Nephron progenitor cell (in vitro differentiated cells): ENCODE measurements at regions not wholly inside any gene's neighbourhood (a gene's known extent, or its start where the extent isn't known, plus 50 kb on each side); places are given as distances from the start of the nearest gene placed in this dataset.

ENCODE experiments used
- DNase-seq: peaks from one replicate; pipeline ENCODE4 v3.0.0; 2021
- H3K27ac Mint-ChIP-seq: 2 replicates; pipeline ENCODE4 v1.8.0; 2021; ENCODE audit warnings: mild to moderate bottlenecking, moderate library complexity, mixed read lengths
- H3K27me3 Mint-ChIP-seq: 2 replicates; pipeline ENCODE4 v1.8.0; 2021; ENCODE audit warnings: mild to moderate bottlenecking, low read depth, mixed read lengths; ENCODE audit not compliant: poor library complexity
- H3K36me3 Mint-ChIP-seq: 2 replicates; pipeline ENCODE4 v1.8.0; 2021; ENCODE audit warnings: low read depth, mixed read lengths
- H3K4me1 Mint-ChIP-seq: 2 replicates; pipeline ENCODE4 v1.8.0; 2021; ENCODE audit warnings: mixed read lengths
- H3K4me3 Mint-ChIP-seq: 2 replicates; pipeline ENCODE4 v1.8.0; 2021; ENCODE audit warnings: mild to moderate bottlenecking, moderate library complexity, mixed read lengths
- H3K9me3 Mint-ChIP-seq: 2 replicates; pipeline ENCODE4 v1.8.0; 2021; ENCODE audit warnings: mild to moderate bottlenecking, moderate library complexity, mixed read lengths
- TF ChIP-seq, protein P1 (sequence below): fragments of 200-600 bp; sonication (generic); IDR thresholded peaks from 2 replicates; pipeline ENCODE4 v1.5.0; 2021; ENCODE audit warnings: antibody characterized with exemption

DNA sequence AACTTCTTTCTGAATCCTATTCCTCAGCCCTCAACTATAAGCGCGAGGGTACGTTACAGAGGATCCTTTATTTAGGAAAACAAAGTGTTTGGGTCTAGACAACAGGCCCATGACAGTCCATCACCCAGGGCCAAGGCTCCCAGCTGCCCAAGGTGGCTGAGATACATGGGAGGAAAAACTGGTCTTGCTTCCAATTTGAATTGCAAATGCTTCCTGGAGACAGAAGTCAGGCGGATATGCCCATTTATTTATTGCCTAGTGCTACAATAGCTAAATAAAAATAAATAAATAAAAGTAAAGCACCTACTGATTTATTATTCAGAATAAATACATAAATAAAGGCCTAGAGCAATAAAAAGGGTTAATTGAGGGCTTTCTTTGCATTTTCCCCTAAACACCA lies 248.7 kb downstream of the DHX15 start:
- TF ChIP-seq, protein P1, sequence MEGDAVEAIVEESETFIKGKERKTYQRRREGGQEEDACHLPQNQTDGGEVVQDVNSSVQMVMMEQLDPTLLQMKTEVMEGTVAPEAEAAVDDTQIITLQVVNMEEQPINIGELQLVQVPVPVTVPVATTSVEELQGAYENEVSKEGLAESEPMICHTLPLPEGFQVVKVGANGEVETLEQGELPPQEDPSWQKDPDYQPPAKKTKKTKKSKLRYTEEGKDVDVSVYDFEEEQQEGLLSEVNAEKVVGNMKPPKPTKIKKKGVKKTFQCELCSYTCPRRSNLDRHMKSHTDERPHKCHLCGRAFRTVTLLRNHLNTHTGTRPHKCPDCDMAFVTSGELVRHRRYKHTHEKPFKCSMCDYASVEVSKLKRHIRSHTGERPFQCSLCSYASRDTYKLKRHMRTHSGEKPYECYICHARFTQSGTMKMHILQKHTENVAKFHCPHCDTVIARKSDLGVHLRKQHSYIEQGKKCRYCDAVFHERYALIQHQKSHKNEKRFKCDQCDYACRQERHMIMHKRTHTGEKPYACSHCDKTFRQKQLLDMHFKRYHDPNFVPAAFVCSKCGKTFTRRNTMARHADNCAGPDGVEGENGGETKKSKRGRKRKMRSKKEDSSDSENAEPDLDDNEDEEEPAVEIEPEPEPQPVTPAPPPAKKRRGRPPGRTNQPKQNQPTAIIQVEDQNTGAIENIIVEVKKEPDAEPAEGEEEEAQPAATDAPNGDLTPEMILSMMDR = no peak
- DNase-seq = no peak
- Mint-ChIP-seq H3K9me3 (peaks cover 3% of the 10 kb centered on the region), H3K4me3 (no peak overlapping the region), H3K4me1 (no peaks in the 10 kb centered on the region), H3K36me3 (no peaks in the 10 kb centered on the region), H3K27me3 (peaks cover 4% of the 10 kb centered on the region), H3K27ac (peak overlapping the region; percentile 69)

DNA sequence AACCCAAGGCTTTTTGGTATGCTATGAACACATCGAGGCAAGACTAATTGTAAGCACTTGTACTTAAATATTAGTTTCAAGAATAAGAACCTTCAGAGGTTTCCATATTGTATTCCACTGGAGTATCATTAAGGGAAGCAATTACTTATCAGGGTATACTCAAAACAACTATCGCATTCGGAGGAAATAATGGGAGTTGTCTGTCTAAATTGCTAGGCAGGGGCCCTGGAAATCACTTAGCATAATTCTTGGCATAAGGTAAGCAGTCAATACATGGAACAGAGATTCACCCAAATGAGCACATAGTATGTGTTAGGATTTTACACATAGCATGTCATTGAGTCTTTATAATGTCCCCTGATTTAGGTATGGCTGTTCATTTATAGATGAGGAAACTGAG lies 249.4 kb downstream of the DHX15 start:
- Mint-ChIP-seq H3K27ac (no peak overlapping the region), H3K4me1 (no peaks in the 10 kb centered on the region), H3K27me3 (peaks cover 4% of the 10 kb centered on the region), H3K9me3 (peaks cover 3% of the 10 kb centered on the region), H3K36me3 (no peaks in the 10 kb centered on the region), H3K4me3 (no peak overlapping the region)
- DNase-seq = no peak
- TF ChIP-seq, protein P1 = no peak

DNA sequence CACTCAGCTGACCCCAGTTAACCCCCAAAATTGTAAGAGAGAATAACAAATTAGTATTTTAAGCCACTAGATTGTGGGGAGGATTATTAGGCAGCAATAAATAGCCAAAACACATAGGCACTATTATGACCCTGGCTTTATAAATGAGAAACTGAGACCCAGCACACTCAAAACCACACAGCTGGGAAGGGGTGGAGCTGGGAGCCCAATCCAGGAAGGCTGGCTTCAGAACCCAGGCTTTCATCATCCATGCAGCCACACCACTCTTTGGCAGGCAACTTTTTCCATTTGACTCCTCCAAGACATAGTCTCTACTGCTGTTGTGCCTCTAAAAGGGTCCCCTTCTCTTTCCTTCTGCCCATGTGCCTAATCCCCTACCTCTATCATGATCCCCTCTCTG lies 253.8 kb downstream of the DHX15 start:
- Mint-ChIP-seq H3K4me1 (peaks cover 4% of the 10 kb centered on the region), H3K27me3 (no peaks in the 10 kb centered on the region), H3K9me3 (no peaks in the 10 kb centered on the region), H3K27ac (no peak overlapping the region), H3K36me3 (no peaks in the 10 kb centered on the region), H3K4me3 (no peak overlapping the region)
- TF ChIP-seq, protein P1 = no peak
- no peak for DNase-seq

DNA sequence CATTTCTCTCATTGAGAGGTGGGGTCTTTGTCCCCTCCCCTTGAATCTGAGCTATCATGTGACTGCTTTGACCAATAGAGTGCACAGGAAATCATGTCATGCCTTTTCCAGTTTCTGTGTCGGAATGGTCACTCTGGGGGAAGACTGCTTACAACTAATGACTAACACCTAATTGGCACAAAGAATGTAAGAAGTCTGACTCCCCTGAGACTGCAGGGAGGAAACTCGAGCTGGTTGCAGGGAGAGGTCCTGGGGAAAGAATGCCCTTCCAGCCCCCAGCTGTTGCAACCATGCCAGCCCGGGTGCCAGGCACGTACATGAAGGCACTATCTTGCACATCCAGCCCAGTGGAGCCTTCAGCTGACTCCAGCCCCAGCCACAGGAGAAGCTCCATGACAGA lies 254.2 kb downstream of the DHX15 start:
- TF ChIP-seq, protein P1 = no peak
- Mint-ChIP-seq H3K9me3 (no peaks in the 10 kb centered on the region), H3K4me3 (no peak overlapping the region), H3K27me3 (no peaks in the 10 kb centered on the region), H3K36me3 (no peaks in the 10 kb centered on the region), H3K27ac (no peak overlapping the region), H3K4me1 (peaks cover 4% of the 10 kb centered on the region)
- DNase-seq = no peak

DNA sequence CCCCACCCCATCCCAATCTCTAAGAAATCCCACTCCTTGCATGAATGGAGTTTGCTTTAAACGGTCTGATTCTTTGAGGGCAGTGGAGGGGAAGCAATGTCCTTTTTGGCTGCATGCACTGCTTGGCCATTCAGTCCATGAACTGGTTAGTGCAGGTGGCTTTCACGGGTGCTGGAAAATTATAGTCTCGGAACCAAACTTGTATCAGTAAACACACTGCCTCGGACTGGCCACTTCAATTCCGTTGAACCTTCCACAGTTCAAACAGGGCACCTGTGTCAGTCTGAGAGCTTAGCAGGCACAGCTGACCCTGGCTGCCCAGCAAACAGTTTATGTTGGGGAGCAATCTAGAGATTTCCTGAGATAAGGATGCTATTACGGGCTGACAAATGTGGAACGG lies 255.6 kb downstream of the DHX15 start:
- Mint-ChIP-seq H3K27ac (no peak overlapping the region), H3K9me3 (no peaks in the 10 kb centered on the region), H3K36me3 (no peaks in the 10 kb centered on the region), H3K4me1 (peaks cover 4% of the 10 kb centered on the region), H3K27me3 (peaks cover 4% of the 10 kb centered on the region), H3K4me3 (no peak overlapping the region)
- no peak for DNase-seq
- TF ChIP-seq, protein P1 = no peak

DNA sequence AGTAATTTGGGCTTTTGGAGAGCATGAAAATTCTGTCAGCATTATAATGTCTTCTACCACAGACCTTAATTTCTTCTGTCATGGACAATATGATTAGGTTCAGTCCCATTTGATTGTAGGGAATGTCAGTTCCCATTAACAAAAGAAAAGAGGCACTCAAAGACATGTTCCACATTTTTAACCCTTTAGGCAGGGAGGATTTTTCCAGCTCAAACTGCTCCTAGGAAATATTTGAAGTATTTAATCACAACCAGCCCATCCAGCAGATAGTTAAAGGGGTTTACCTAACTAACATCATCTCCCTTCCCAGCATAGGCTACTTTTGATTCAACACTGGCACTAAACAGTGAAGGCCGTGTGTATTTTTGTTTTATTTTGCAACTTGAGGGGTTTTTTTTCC lies 256.0 kb downstream of the DHX15 start:
- TF ChIP-seq, protein P1 = no peak
- Mint-ChIP-seq H3K4me3 (no peak overlapping the region), H3K36me3 (no peaks in the 10 kb centered on the region), H3K27me3 (peaks cover 7% of the 10 kb centered on the region), H3K9me3 (no peaks in the 10 kb centered on the region), H3K27ac (no peak overlapping the region), H3K4me1 (peaks cover 4% of the 10 kb centered on the region)
- DNase-seq = no peak
